H1 (cell line): ENCODE measurements at regions not wholly inside any gene's neighbourhood (a gene's known extent, or its start where the extent isn't known, plus 50 kb on each side); places are given as distances from the start of the nearest gene placed in this dataset.

Experiments used
- CTCF ChIA-PET: fragments of 300-600 bp; sonication (Branson Sonifier 250); formaldehyde crosslinking; loops from one replicate; lab custom pipeline; 2021; ENCODE audit not compliant: partially characterized antibody; lab: Charles Lee
- POLR2A ChIA-PET: fragments of 300-600 bp; sonication (Branson Sonifier 250); formaldehyde crosslinking; loops from one replicate; lab custom pipeline; 2021; ENCODE audit warnings: inconsistent platforms; ENCODE audit not compliant: partially characterized antibody; lab: Charles Lee
- DNase-seq, 2 experiments: peaks; one replicate each; pipeline versions ENCODE4 v3.0.0 to v3.0.0-alpha.2; 2010 to 2022; ENCODE audit warnings: low spot score in 2 of 2, low read depth in 1 of 2, mixed read lengths in 1 of 2
- FAIRE-seq: peaks from 2 replicates; lab custom pipeline; 2011; peaks lifted over from hg19 to GRCh38; lab: Jason Lieb, UNC
- H2AFZ ChIP-seq: 2 replicates; pipeline ENCODE4 v1.8.1; 2012; ENCODE audit warnings: low read length, inconsistent platforms
- H2AK5ac ChIP-seq: 2 replicates; pipeline ENCODE4 v1.6.1; 2013; ENCODE audit warnings: low read depth, low read length
- H2BK120ac ChIP-seq: replicated peaks from 2 replicates; pipeline ENCODE3; 2013; ENCODE audit warnings: low read depth, low read length, inconsistent platforms
- H2BK12ac ChIP-seq: 2 replicates; pipeline ENCODE4 v1.6.1; 2013; ENCODE audit warnings: low read depth, low read length
- H2BK15ac ChIP-seq: 2 replicates; pipeline ENCODE4 v1.6.1; 2013; ENCODE audit warnings: low read length
- H2BK20ac ChIP-seq: 2 replicates; pipeline ENCODE4 v1.6.1; 2013; ENCODE audit warnings: low read length
- H2BK5ac ChIP-seq: 2 replicates; pipeline ENCODE4 v1.6.1; 2013; ENCODE audit warnings: low read depth, low read length
- H3K14ac ChIP-seq: 2 replicates; pipeline ENCODE4 v1.6.1; 2013; ENCODE audit warnings: inconsistent platforms; ENCODE audit not compliant: insufficient read length
- H3K18ac ChIP-seq: 2 replicates; pipeline ENCODE4 v1.6.1; 2013; ENCODE audit warnings: low read length; ENCODE audit errors: extremely low read depth
- H3K23ac ChIP-seq: 2 replicates; pipeline ENCODE4 v1.6.1; 2013; ENCODE audit warnings: inconsistent platforms; ENCODE audit not compliant: insufficient read length
- H3K23me2 ChIP-seq: 2 replicates; pipeline ENCODE4 v1.6.1; 2013; ENCODE audit warnings: low read depth, low read length
- H3K27ac ChIP-seq: 2 replicates; pipeline ENCODE4 v1.6.1; 2011; ENCODE audit warnings: low read depth, low read length, inconsistent platforms
- H3K27me3 ChIP-seq, 4 experiments: replicated peaks in 1 of 4; 1 replicate in 1 of 4; 2 replicates in 3 of 4; pipeline versions ENCODE4 v1.6.1 to v1.8.1; 2011 to 2013; ENCODE audit warnings: low read length in 3 of 4, mild to moderate bottlenecking in 3 of 4, inconsistent platforms in 2 of 4, mixed read lengths in 2 of 4, moderate library complexity in 1 of 4; ENCODE audit not compliant: control insufficient read depth in 3 of 4, insufficient read depth in 3 of 4; ENCODE audit errors: extremely low read depth in 1 of 4
- H3K36me3 ChIP-seq, 4 experiments: 2 replicates each; pipeline versions ENCODE4 v1.6.1 to v1.8.1; 2011 to 2013; ENCODE audit warnings: mild to moderate bottlenecking in 4 of 4, low read length in 3 of 4, moderate library complexity in 2 of 4, control low read depth in 1 of 4, inconsistent platforms in 1 of 4; ENCODE audit not compliant: insufficient read depth in 4 of 4, control insufficient read depth in 2 of 4
- H3K4ac ChIP-seq: replicated peaks from 2 replicates; pipeline ENCODE3; 2013; ENCODE audit warnings: low read length, low read depth, mixed read lengths, inconsistent platforms; ENCODE audit not compliant: insufficient read length
- H3K4me1 ChIP-seq, 4 experiments: replicated peaks in 1 of 4; 1 replicate in 1 of 4; 2 replicates in 3 of 4; pipeline versions ENCODE4 v1.6.1 to v1.8.1; 2011 to 2013; ENCODE audit warnings: low read length in 3 of 4, inconsistent platforms in 2 of 4, mixed read lengths in 1 of 4; ENCODE audit not compliant: insufficient read depth in 4 of 4, control insufficient read depth in 3 of 4
- H3K4me2 ChIP-seq, 2 experiments: 2 replicates each; pipeline versions ENCODE4 v1.6.1 to v1.8.1; 2011 to 2013; ENCODE audit warnings: low read depth in 2 of 2, low read length in 2 of 2, control low read depth in 1 of 2, inconsistent platforms in 1 of 2, mild to moderate bottlenecking in 1 of 2; ENCODE audit not compliant: insufficient read depth in 1 of 2
- H3K4me3 ChIP-seq, 4 experiments: fragments of 200-600, 300-600 bp in 1 of 4; sonication (generic), shearing (Covaris generic), sonication (Bioruptor Twin) in 1 of 4; 2 replicates each; pipeline versions ENCODE4 v1.5.1 to v1.8.1; 2011 to 2016; ENCODE audit warnings: low read length in 4 of 4, low read depth in 3 of 4, control low read depth in 2 of 4, inconsistent platforms in 2 of 4, mild to moderate bottlenecking in 2 of 4, mixed read lengths in 1 of 4, moderate library complexity in 1 of 4; ENCODE audit not compliant: insufficient read depth in 2 of 4; ENCODE audit errors: extremely low read depth in 1 of 4
- H3K56ac ChIP-seq: replicated peaks from 2 replicates; pipeline ENCODE3; 2013; ENCODE audit warnings: low read depth, mild to moderate bottlenecking, mixed read lengths, low read length, inconsistent platforms; ENCODE audit not compliant: insufficient read length
- H3K79me1 ChIP-seq: 2 replicates; pipeline ENCODE4 v1.6.1; 2013; ENCODE audit warnings: low read depth, low read length, control low read depth
- H3K79me2 ChIP-seq, 2 experiments: 2 replicates each; pipeline versions ENCODE4 v1.6.1 to v1.8.1; 2012 to 2013; ENCODE audit warnings: low read length in 2 of 2, mild to moderate bottlenecking in 2 of 2, inconsistent platforms in 1 of 2; ENCODE audit not compliant: insufficient read depth in 2 of 2, control insufficient read depth in 1 of 2
- H3K9ac ChIP-seq, 4 experiments: replicated peaks in 1 of 4; 1 replicate in 1 of 4; 2 replicates in 3 of 4; pipeline versions ENCODE4 v1.6.1 to v1.8.1; 2011 to 2013; ENCODE audit warnings: low read depth in 3 of 4, low read length in 3 of 4, control low read depth in 2 of 4, mild to moderate bottlenecking in 2 of 4, moderate library complexity in 2 of 4, inconsistent platforms in 1 of 4; ENCODE audit errors: extremely low read depth in 1 of 4
- H3K9me3 ChIP-seq, 2 experiments: 2 replicates each; pipeline versions ENCODE4 v1.6.1 to v1.8.1; 2012 to 2013; ENCODE audit warnings: mild to moderate bottlenecking in 2 of 2, moderate library complexity in 2 of 2, control low read depth in 1 of 2, inconsistent platforms in 1 of 2, low read depth in 1 of 2, low read length in 1 of 2, mixed read lengths in 1 of 2; ENCODE audit not compliant: insufficient read depth in 2 of 2
- H4K20me1 ChIP-seq, 2 experiments: replicated peaks in 1 of 2; 2 replicates each; pipeline versions ENCODE3 to v1.8.1; 2011 to 2013; ENCODE audit warnings: inconsistent platforms in 2 of 2, low read length in 2 of 2, mild to moderate bottlenecking in 1 of 2; ENCODE audit not compliant: insufficient read depth in 2 of 2, control insufficient read depth in 1 of 2
- H4K5ac ChIP-seq: 2 replicates; pipeline ENCODE4 v1.6.1; 2013; ENCODE audit warnings: low read length, low read depth, mixed read lengths, inconsistent platforms; ENCODE audit not compliant: insufficient read length
- H4K8ac ChIP-seq: 2 replicates; pipeline ENCODE4 v1.8.0; 2013; ENCODE audit warnings: mild to moderate bottlenecking, moderate library complexity, low read length, inconsistent platforms; ENCODE audit not compliant: insufficient read depth; ENCODE audit errors: extremely low read depth
- H4K91ac ChIP-seq: replicated peaks from 2 replicates; pipeline ENCODE3; 2013; ENCODE audit warnings: low read length, mixed read lengths, inconsistent platforms; ENCODE audit not compliant: insufficient read length
- BRCA1 ChIP-seq: IDR thresholded peaks from 2 replicates; pipeline ENCODE4 v1.6.1; 2012; ENCODE audit warnings: low read depth, low read length, improper control_type of control experiment
- CEBPB ChIP-seq: IDR thresholded peaks from 2 replicates; pipeline ENCODE4 v1.6.1; 2012; ENCODE audit warnings: low read depth, low read length
- EZH2 ChIP-seq: fragments of 200-600 bp; sonication (generic); IDR thresholded peaks from 2 replicates; pipeline ENCODE4 v1.7.1; 2012; ENCODE audit warnings: low read depth, mild to moderate bottlenecking, moderate library complexity, low read length, inconsistent platforms; ENCODE audit not compliant: severe bottlenecking
- KDM5A ChIP-seq: fragments of 200-600 bp; IDR thresholded peaks from 2 replicates; pipeline ENCODE4 v1.7.1; 2012; ENCODE audit warnings: mild to moderate bottlenecking, low read length, inconsistent platforms, mixed read lengths
- RAD21 ChIP-seq, 2 experiments: IDR thresholded peaks in 1 of 2; conservative IDR thresholded peaks in 1 of 2; 2 replicates each; pipeline ENCODE4 v1.6.1; 2011; ENCODE audit warnings: low read depth in 2 of 2, low read length in 2 of 2, improper control_type of control experiment in 1 of 2, inconsistent platforms in 1 of 2, mild to moderate bottlenecking in 1 of 2, moderate library complexity in 1 of 2
- TEAD4 ChIP-seq: IDR thresholded peaks from 2 replicates; pipeline ENCODE4 v1.6.1; 2012; ENCODE audit warnings: low read depth, low read length, inconsistent platforms, mixed read lengths
- WGBS, 2 experiments: shearing (Covaris generic) in 1 of 2; methylation state at CpG; one replicate each; pipeline versions ENCODE4 v1.1.6 to v1.1.7; 2013 to 2015; ENCODE audit warnings: low lambda C conversion rate in 2 of 2, mixed read lengths in 2 of 2, inconsistent platforms in 1 of 2, low coverage in 1 of 2, missing lambda C conversion rate in 1 of 2; ENCODE audit not compliant: insufficient replicate concordance in 2 of 2, insufficient coverage in 1 of 2, insufficient read length in 1 of 2; ENCODE audit errors: extremely low coverage in 1 of 2, missing lambda C conversion rate in 1 of 2; 5-methylcytosine and 5-hydroxymethylcytosine counted together
- TF ChIP-seq, protein P1 (sequence below), 3 experiments: IDR thresholded peaks; 1 replicate in 2 of 3; 2 replicates in 1 of 3; pipeline versions ENCODE4 v1.5.1 to v1.6.1; 2011; ENCODE audit warnings: low read length in 3 of 3, mild to moderate bottlenecking in 3 of 3, inconsistent platforms in 2 of 3, low read depth in 1 of 3, moderate library complexity in 1 of 3; ENCODE audit not compliant: insufficient read depth in 1 of 3; ENCODE audit errors: control extremely low read depth in 1 of 3
- TF ChIP-seq, protein P2 (sequence below): IDR thresholded peaks from 2 replicates; pipeline ENCODE4 v1.6.1; 2011; ENCODE audit warnings: low read depth, mild to moderate bottlenecking, low read length; ENCODE audit not compliant: insufficient read depth

DNA sequence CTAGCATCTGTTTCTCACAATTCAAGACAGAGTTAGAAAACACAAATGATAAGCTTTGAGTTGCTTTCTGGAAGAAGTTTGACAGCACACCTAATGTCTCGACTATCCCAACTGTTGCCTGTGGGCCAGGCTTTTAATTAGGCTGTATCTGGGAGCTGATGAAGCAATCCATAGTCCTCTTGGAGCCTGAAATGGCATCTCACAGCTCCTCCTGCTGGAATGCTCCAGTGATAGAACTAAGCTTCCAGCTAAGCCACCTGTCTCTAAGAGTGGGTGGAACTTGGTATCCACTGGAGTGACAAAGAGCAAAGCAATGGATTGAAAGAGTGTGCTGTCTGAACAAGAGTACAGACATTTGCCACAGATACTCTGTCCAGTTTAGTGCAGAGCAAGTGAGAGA, 605.3 kb upstream of the NR5A2 start:
- ChIA-PET POLR2A (no interaction called here), CTCF (interaction anchor here (0.6 to 3.2 kb wide), 34 partner anchors 11 to 652 kb away, joined by 3 to 33 read pairs (median 4); no protein-coding TSS in a partner anchor)
- H3K4me3 ChIP-seq = no peak overlapping the region
- H2AK5ac ChIP-seq = no peak overlapping the region
- no peak overlapping the region for H2BK120ac ChIP-seq
- no peak overlapping the region for H3K27ac ChIP-seq
- 88% methylated on average over 1 of the region's 1 CpG; no CpG with 5 or more reads in 1 of the 2 experiments for WGBS, 2 experiments
- H2BK12ac ChIP-seq = no peak overlapping the region
- no peaks in the 10 kb centered on the region for H4K20me1 ChIP-seq
- no peaks in the 10 kb centered on the region for H3K79me1 ChIP-seq
- H3K56ac ChIP-seq = no peak overlapping the region
- no peak overlapping the region for H4K8ac ChIP-seq
- no peaks in the 10 kb centered on the region for H3K79me2 ChIP-seq
- H2BK15ac ChIP-seq = no peak overlapping the region
- H3K18ac ChIP-seq = no peak overlapping the region
- peak overlapping the region; percentile 78 for H2AFZ ChIP-seq
- H3K4me2 ChIP-seq = no peak overlapping the region
- no peak overlapping the region for H2BK5ac ChIP-seq
- no peaks in the 10 kb centered on the region for H3K9me3 ChIP-seq
- no peaks in the 10 kb centered on the region for H3K27me3 ChIP-seq
- H3K23me2 ChIP-seq = no peaks in the 10 kb centered on the region
- DNase-seq = peak; percentile 17 to 45
- no peak overlapping the region for H4K5ac ChIP-seq
- no peak overlapping the region for H2BK20ac ChIP-seq
- no peak overlapping the region for H4K91ac ChIP-seq
- no peaks in the 10 kb centered on the region for H3K4me1 ChIP-seq
- H3K23ac ChIP-seq = no peak overlapping the region
- no peaks in the 10 kb centered on the region for H3K36me3 ChIP-seq
- H3K9ac ChIP-seq = no peak overlapping the region; a peak in 2 of 7 replicates
- H3K4ac ChIP-seq = no peak overlapping the region
- no peak overlapping the region for H3K14ac ChIP-seq
- TF ChIP-seq, protein P1, sequence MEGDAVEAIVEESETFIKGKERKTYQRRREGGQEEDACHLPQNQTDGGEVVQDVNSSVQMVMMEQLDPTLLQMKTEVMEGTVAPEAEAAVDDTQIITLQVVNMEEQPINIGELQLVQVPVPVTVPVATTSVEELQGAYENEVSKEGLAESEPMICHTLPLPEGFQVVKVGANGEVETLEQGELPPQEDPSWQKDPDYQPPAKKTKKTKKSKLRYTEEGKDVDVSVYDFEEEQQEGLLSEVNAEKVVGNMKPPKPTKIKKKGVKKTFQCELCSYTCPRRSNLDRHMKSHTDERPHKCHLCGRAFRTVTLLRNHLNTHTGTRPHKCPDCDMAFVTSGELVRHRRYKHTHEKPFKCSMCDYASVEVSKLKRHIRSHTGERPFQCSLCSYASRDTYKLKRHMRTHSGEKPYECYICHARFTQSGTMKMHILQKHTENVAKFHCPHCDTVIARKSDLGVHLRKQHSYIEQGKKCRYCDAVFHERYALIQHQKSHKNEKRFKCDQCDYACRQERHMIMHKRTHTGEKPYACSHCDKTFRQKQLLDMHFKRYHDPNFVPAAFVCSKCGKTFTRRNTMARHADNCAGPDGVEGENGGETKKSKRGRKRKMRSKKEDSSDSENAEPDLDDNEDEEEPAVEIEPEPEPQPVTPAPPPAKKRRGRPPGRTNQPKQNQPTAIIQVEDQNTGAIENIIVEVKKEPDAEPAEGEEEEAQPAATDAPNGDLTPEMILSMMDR (IDR thresholded peaks at IDR 0.05; ENCODE audit: control extremely low read depth in 1 of 3, insufficient read depth in 1 of 3, low read depth in 1 of 3, low read length in 3 of 3) = peak; percentile 13 to 72 (median 60)
- TF ChIP-seq BRCA1 (no peak), KDM5A (no peak), CEBPB (peak; percentile 98), TEAD4 (peak; percentile 59; the same call in 1 of the 2 replicates), EZH2 (no peak), RAD21 (IDR thresholded peaks at IDR 0.05 in 1 of 2, conservative IDR thresholded peaks at IDR 0.05 in 1 of 2; ENCODE audit: low read depth in 2 of 2, low read length in 2 of 2) (peak; percentile 80 to 90)
- TF ChIP-seq, protein P2, sequence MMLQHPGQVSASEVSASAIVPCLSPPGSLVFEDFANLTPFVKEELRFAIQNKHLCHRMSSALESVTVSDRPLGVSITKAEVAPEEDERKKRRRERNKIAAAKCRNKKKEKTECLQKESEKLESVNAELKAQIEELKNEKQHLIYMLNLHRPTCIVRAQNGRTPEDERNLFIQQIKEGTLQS = 0 out of 2 replicates have a peak, but pooled peaks have one; percentile 16
- peak; percentile 87 for FAIRE-seq
